H1 (cell line): ENCODE measurements at regions not wholly inside any gene's neighbourhood (a gene's known extent, or its start where the extent isn't known, plus 50 kb on each side); places are given as distances from the start of the nearest gene placed in this dataset.

Source experiments
- CTCF ChIA-PET: fragments of 300-600 bp; sonication (Branson Sonifier 250); formaldehyde crosslinking; loops from one replicate; lab custom pipeline; 2021; ENCODE audit not compliant: partially characterized antibody; lab: Charles Lee
- POLR2A ChIA-PET: fragments of 300-600 bp; sonication (Branson Sonifier 250); formaldehyde crosslinking; loops from one replicate; lab custom pipeline; 2021; ENCODE audit warnings: inconsistent platforms; ENCODE audit not compliant: partially characterized antibody; lab: Charles Lee
- DNase-seq, 2 experiments: peaks; one replicate each; pipeline versions ENCODE4 v3.0.0 to v3.0.0-alpha.2; 2010 to 2022; ENCODE audit warnings: low spot score in 2 of 2, low read depth in 1 of 2, mixed read lengths in 1 of 2
- FAIRE-seq: peaks from 2 replicates; lab custom pipeline; 2011; peaks lifted over from hg19 to GRCh38; lab: Jason Lieb, UNC
- H2AFZ ChIP-seq: 2 replicates; pipeline ENCODE4 v1.8.1; 2012; ENCODE audit warnings: low read length, inconsistent platforms
- H2AK5ac ChIP-seq: 2 replicates; pipeline ENCODE4 v1.6.1; 2013; ENCODE audit warnings: low read depth, low read length
- H2BK120ac ChIP-seq: replicated peaks from 2 replicates; pipeline ENCODE3; 2013; ENCODE audit warnings: low read depth, low read length, inconsistent platforms
- H2BK12ac ChIP-seq: 2 replicates; pipeline ENCODE4 v1.6.1; 2013; ENCODE audit warnings: low read depth, low read length
- H2BK15ac ChIP-seq: 2 replicates; pipeline ENCODE4 v1.6.1; 2013; ENCODE audit warnings: low read length
- H2BK20ac ChIP-seq: 2 replicates; pipeline ENCODE4 v1.6.1; 2013; ENCODE audit warnings: low read length
- H2BK5ac ChIP-seq: 2 replicates; pipeline ENCODE4 v1.6.1; 2013; ENCODE audit warnings: low read depth, low read length
- H3K14ac ChIP-seq: 2 replicates; pipeline ENCODE4 v1.6.1; 2013; ENCODE audit warnings: inconsistent platforms; ENCODE audit not compliant: insufficient read length
- H3K18ac ChIP-seq: 2 replicates; pipeline ENCODE4 v1.6.1; 2013; ENCODE audit warnings: low read length; ENCODE audit errors: extremely low read depth
- H3K23ac ChIP-seq: 2 replicates; pipeline ENCODE4 v1.6.1; 2013; ENCODE audit warnings: inconsistent platforms; ENCODE audit not compliant: insufficient read length
- H3K23me2 ChIP-seq: 2 replicates; pipeline ENCODE4 v1.6.1; 2013; ENCODE audit warnings: low read depth, low read length
- H3K27ac ChIP-seq: 2 replicates; pipeline ENCODE4 v1.6.1; 2011; ENCODE audit warnings: low read depth, low read length, inconsistent platforms
- H3K27me3 ChIP-seq, 4 experiments: replicated peaks in 1 of 4; 1 replicate in 1 of 4; 2 replicates in 3 of 4; pipeline versions ENCODE4 v1.6.1 to v1.8.1; 2011 to 2013; ENCODE audit warnings: low read length in 3 of 4, mild to moderate bottlenecking in 3 of 4, inconsistent platforms in 2 of 4, mixed read lengths in 2 of 4, moderate library complexity in 1 of 4; ENCODE audit not compliant: control insufficient read depth in 3 of 4, insufficient read depth in 3 of 4; ENCODE audit errors: extremely low read depth in 1 of 4
- H3K36me3 ChIP-seq, 4 experiments: 2 replicates each; pipeline versions ENCODE4 v1.6.1 to v1.8.1; 2011 to 2013; ENCODE audit warnings: mild to moderate bottlenecking in 4 of 4, low read length in 3 of 4, moderate library complexity in 2 of 4, control low read depth in 1 of 4, inconsistent platforms in 1 of 4; ENCODE audit not compliant: insufficient read depth in 4 of 4, control insufficient read depth in 2 of 4
- H3K4ac ChIP-seq: replicated peaks from 2 replicates; pipeline ENCODE3; 2013; ENCODE audit warnings: low read length, low read depth, mixed read lengths, inconsistent platforms; ENCODE audit not compliant: insufficient read length
- H3K4me1 ChIP-seq, 4 experiments: replicated peaks in 1 of 4; 1 replicate in 1 of 4; 2 replicates in 3 of 4; pipeline versions ENCODE4 v1.6.1 to v1.8.1; 2011 to 2013; ENCODE audit warnings: low read length in 3 of 4, inconsistent platforms in 2 of 4, mixed read lengths in 1 of 4; ENCODE audit not compliant: insufficient read depth in 4 of 4, control insufficient read depth in 3 of 4
- H3K4me2 ChIP-seq, 2 experiments: 2 replicates each; pipeline versions ENCODE4 v1.6.1 to v1.8.1; 2011 to 2013; ENCODE audit warnings: low read depth in 2 of 2, low read length in 2 of 2, control low read depth in 1 of 2, inconsistent platforms in 1 of 2, mild to moderate bottlenecking in 1 of 2; ENCODE audit not compliant: insufficient read depth in 1 of 2
- H3K4me3 ChIP-seq, 4 experiments: fragments of 200-600, 300-600 bp in 1 of 4; sonication (generic), shearing (Covaris generic), sonication (Bioruptor Twin) in 1 of 4; 2 replicates each; pipeline versions ENCODE4 v1.5.1 to v1.8.1; 2011 to 2016; ENCODE audit warnings: low read length in 4 of 4, low read depth in 3 of 4, control low read depth in 2 of 4, inconsistent platforms in 2 of 4, mild to moderate bottlenecking in 2 of 4, mixed read lengths in 1 of 4, moderate library complexity in 1 of 4; ENCODE audit not compliant: insufficient read depth in 2 of 4; ENCODE audit errors: extremely low read depth in 1 of 4
- H3K56ac ChIP-seq: replicated peaks from 2 replicates; pipeline ENCODE3; 2013; ENCODE audit warnings: low read depth, mild to moderate bottlenecking, mixed read lengths, low read length, inconsistent platforms; ENCODE audit not compliant: insufficient read length
- H3K79me1 ChIP-seq: 2 replicates; pipeline ENCODE4 v1.6.1; 2013; ENCODE audit warnings: low read depth, low read length, control low read depth
- H3K79me2 ChIP-seq, 2 experiments: 2 replicates each; pipeline versions ENCODE4 v1.6.1 to v1.8.1; 2012 to 2013; ENCODE audit warnings: low read length in 2 of 2, mild to moderate bottlenecking in 2 of 2, inconsistent platforms in 1 of 2; ENCODE audit not compliant: insufficient read depth in 2 of 2, control insufficient read depth in 1 of 2
- H3K9ac ChIP-seq, 4 experiments: replicated peaks in 1 of 4; 1 replicate in 1 of 4; 2 replicates in 3 of 4; pipeline versions ENCODE4 v1.6.1 to v1.8.1; 2011 to 2013; ENCODE audit warnings: low read depth in 3 of 4, low read length in 3 of 4, control low read depth in 2 of 4, mild to moderate bottlenecking in 2 of 4, moderate library complexity in 2 of 4, inconsistent platforms in 1 of 4; ENCODE audit errors: extremely low read depth in 1 of 4
- H3K9me3 ChIP-seq, 2 experiments: 2 replicates each; pipeline versions ENCODE4 v1.6.1 to v1.8.1; 2012 to 2013; ENCODE audit warnings: mild to moderate bottlenecking in 2 of 2, moderate library complexity in 2 of 2, control low read depth in 1 of 2, inconsistent platforms in 1 of 2, low read depth in 1 of 2, low read length in 1 of 2, mixed read lengths in 1 of 2; ENCODE audit not compliant: insufficient read depth in 2 of 2
- H4K20me1 ChIP-seq, 2 experiments: replicated peaks in 1 of 2; 2 replicates each; pipeline versions ENCODE3 to v1.8.1; 2011 to 2013; ENCODE audit warnings: inconsistent platforms in 2 of 2, low read length in 2 of 2, mild to moderate bottlenecking in 1 of 2; ENCODE audit not compliant: insufficient read depth in 2 of 2, control insufficient read depth in 1 of 2
- H4K5ac ChIP-seq: 2 replicates; pipeline ENCODE4 v1.6.1; 2013; ENCODE audit warnings: low read length, low read depth, mixed read lengths, inconsistent platforms; ENCODE audit not compliant: insufficient read length
- H4K8ac ChIP-seq: 2 replicates; pipeline ENCODE4 v1.8.0; 2013; ENCODE audit warnings: mild to moderate bottlenecking, moderate library complexity, low read length, inconsistent platforms; ENCODE audit not compliant: insufficient read depth; ENCODE audit errors: extremely low read depth
- H4K91ac ChIP-seq: replicated peaks from 2 replicates; pipeline ENCODE3; 2013; ENCODE audit warnings: low read length, mixed read lengths, inconsistent platforms; ENCODE audit not compliant: insufficient read length
- BACH1 ChIP-seq: IDR thresholded peaks from 2 replicates; pipeline ENCODE4 v1.6.1; 2012; ENCODE audit warnings: low read length, improper control_type of control experiment
- BCL11A ChIP-seq, 2 experiments: IDR thresholded peaks; one replicate each; pipeline ENCODE4 v1.6.1; 2011; ENCODE audit warnings: low read depth in 2 of 2, low read length in 2 of 2, mild to moderate bottlenecking in 2 of 2
- BRCA1 ChIP-seq: IDR thresholded peaks from 2 replicates; pipeline ENCODE4 v1.6.1; 2012; ENCODE audit warnings: low read depth, low read length, improper control_type of control experiment
- CBX5 ChIP-seq: fragments of 300-800, 300-1000 bp; sonication (generic); IDR thresholded peaks from 2 replicates; pipeline ENCODE4 v1.7.1; 2016; ENCODE audit warnings: antibody characterized with exemption, low read length, low read depth
- CHD2 ChIP-seq: IDR thresholded peaks from 2 replicates; pipeline ENCODE4 v1.6.1; 2012; ENCODE audit warnings: low read length, improper control_type of control experiment
- HDAC6 ChIP-seq: IDR thresholded peaks from one replicate; pipeline ENCODE4 v1.7.1; 2012; ENCODE audit warnings: low read depth, mild to moderate bottlenecking, inconsistent platforms, low read length, moderate library complexity
- PHF8 ChIP-seq: fragments of 200-600 bp; sonication (generic); conservative IDR thresholded peaks from 2 replicates; pipeline ENCODE4 v1.7.1; 2012; ENCODE audit warnings: low read depth, mild to moderate bottlenecking, inconsistent platforms, low read length, moderate library complexity
- RXRA ChIP-seq: IDR thresholded peaks from 2 replicates; pipeline ENCODE4 v1.6.1; 2011; ENCODE audit warnings: low read depth, mild to moderate bottlenecking, low read length, moderate library complexity; ENCODE audit not compliant: insufficient read depth
- SAP30 ChIP-seq: fragments of 300-600 bp; sonication (generic); IDR thresholded peaks from 2 replicates; pipeline ENCODE4 v1.7.1; 2012; ENCODE audit warnings: low read length, moderate library complexity, mild to moderate bottlenecking, inconsistent platforms; ENCODE audit not compliant: insufficient read depth, insufficient replicate concordance
- YY1 ChIP-seq: IDR thresholded peaks from 2 replicates; pipeline ENCODE4 v1.6.1; 2011; ENCODE audit warnings: low read depth, mild to moderate bottlenecking, low read length
- WGBS, 2 experiments: shearing (Covaris generic) in 1 of 2; methylation state at CpG; one replicate each; pipeline versions ENCODE4 v1.1.6 to v1.1.7; 2013 to 2015; ENCODE audit warnings: low lambda C conversion rate in 2 of 2, mixed read lengths in 2 of 2, inconsistent platforms in 1 of 2, low coverage in 1 of 2, missing lambda C conversion rate in 1 of 2; ENCODE audit not compliant: insufficient replicate concordance in 2 of 2, insufficient coverage in 1 of 2, insufficient read length in 1 of 2; ENCODE audit errors: extremely low coverage in 1 of 2, missing lambda C conversion rate in 1 of 2; 5-methylcytosine and 5-hydroxymethylcytosine counted together

DNA sequence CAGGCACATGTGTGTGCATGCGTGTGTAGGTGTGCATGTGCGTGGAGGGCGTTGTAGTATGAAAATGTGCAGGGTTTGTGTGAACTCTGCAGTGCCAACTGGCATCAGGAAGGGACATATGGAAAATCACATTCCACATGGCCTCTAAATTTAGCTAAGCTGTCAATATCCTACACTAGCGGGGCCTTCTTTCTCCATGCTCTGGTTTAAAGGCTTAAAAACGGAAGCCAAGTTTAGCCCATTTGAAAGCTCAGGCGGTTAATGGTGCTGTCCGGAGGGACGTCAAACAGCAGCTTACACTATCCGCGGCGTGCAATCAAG, 144.1 kb upstream of the NOCT start:
- H3K23ac ChIP-seq, result no peak overlapping the region
- H2AK5ac ChIP-seq, result peak overlapping the region; percentile 76; the same call in 1 of the 2 replicates
- no peaks in the 10 kb centered on the region for H3K9me3 ChIP-seq
- WGBS, 2 experiments, result 92% methylated on average over 11 of the region's 11 CpGs; no CpG with 5 or more reads in 1 of the 2 experiments
- CTCF ChIA-PET, result interaction anchor here (0.6 to 4.1 kb wide), 75 partner anchors 8 to 1506 kb away, joined by 3 to 58 read pairs (median 4); no protein-coding TSS in a partner anchor
- H2BK20ac ChIP-seq, result peak overlapping the region; percentile 73; the same call in 1 of the 2 replicates
- H3K4me2 ChIP-seq, result no peak overlapping the region; a peak in 1 of 4 replicates
- H3K9ac ChIP-seq, result no peak overlapping the region
- H2BK15ac ChIP-seq, result peak overlapping the region; percentile 82; the same call in 1 of the 2 replicates
- no peaks in the 10 kb centered on the region for H3K27me3 ChIP-seq
- peak overlapping the region; percentile 90; the same call in 1 of the 2 replicates for H2BK12ac ChIP-seq
- POLR2A ChIA-PET, result no interaction called here
- H4K5ac ChIP-seq, result no peak overlapping the region
- no peaks in the 10 kb centered on the region for H3K36me3 ChIP-seq
- H3K79me2 ChIP-seq, result no peaks in the 10 kb centered on the region
- FAIRE-seq (no peak), DNase-seq (no peak)
- H4K8ac ChIP-seq, result no peak overlapping the region
- peak overlapping the region; percentile 78 for H4K91ac ChIP-seq
- peaks cover 0 to 3% of the 10 kb centered on the region in 2 experiments for H4K20me1 ChIP-seq
- no peak overlapping the region; the same call in 1 of the 2 replicates for H2AFZ ChIP-seq
- H3K79me1 ChIP-seq, result no peaks in the 10 kb centered on the region
- H3K18ac ChIP-seq, result no peak overlapping the region
- no peak overlapping the region for H3K27ac ChIP-seq
- H3K14ac ChIP-seq, result no peak overlapping the region
- H3K56ac ChIP-seq, result no peak overlapping the region
- peaks cover 7% of the 10 kb centered on the region; the same call in 1 of the 2 replicates for H3K23me2 ChIP-seq
- no peak overlapping the region for H3K4me3 ChIP-seq
- peak overlapping the region; percentile 58 for H3K4ac ChIP-seq
- peak overlapping the region; percentile 42; the same call in 1 of the 2 replicates for H2BK5ac ChIP-seq
- no peak overlapping the region for H2BK120ac ChIP-seq
- no peak for TF ChIP-seq BRCA1
- no peak for TF ChIP-seq YY1
- no peak for TF ChIP-seq SAP30
- no peak for TF ChIP-seq BACH1
- no peak for TF ChIP-seq RXRA
- TF ChIP-seq HDAC6, result no peak
- no peak for TF ChIP-seq CBX5
- TF ChIP-seq BCL11A (IDR thresholded peaks at IDR 0.05; ENCODE audit: low read depth in 2 of 2, low read length in 2 of 2), result no peak
- TF ChIP-seq PHF8, result no peak
- no peak for TF ChIP-seq CHD2
- H3K4me1 ChIP-seq, result peaks cover 0 to 3% (median under 1%) of the 10 kb centered on the region in 4 experiments; a peak in 4 of 7 replicates
